ENCODE measurements at regions not wholly inside any gene's neighbourhood (a gene's known extent, or its start where the extent isn't known, plus 50 kb on each side); places are given as distances from the start of the nearest gene placed in this dataset.

- Histone ChIP-seq H3K36me3 (ENCODE audit: insufficient read depth, low read length) (no peaks in the 10 kb centered on the region), H3K27ac (ENCODE audit: low read depth, low read length) (no peak overlapping the region), H3K4me1 (ENCODE audit: insufficient read depth, low read length) (no peaks in the 10 kb centered on the region), H3K4me3 (ENCODE audit: low read length in 2 of 2) (no peak overlapping the region), H3K9me3 (ENCODE audit: control insufficient read depth in 1 of 2, low read length in 2 of 2) (no peaks in the 10 kb centered on the region), H3K27me3 (ENCODE audit: insufficient read depth, low read length) (no peaks in the 10 kb centered on the region)
- peaks cover 0 to 6% (median 4%) of the 10 kb centered on the region in 8 donors for H3K9me3 Mint-ChIP-seq
- no peaks in the 10 kb centered on the region for H3K27me3 Mint-ChIP-seq
- H3K4me1 Mint-ChIP-seq = no peaks in the 10 kb centered on the region
- CTCF ChIA-PET (ENCODE audit: partially characterized antibody) = no interaction called here
- intact Hi-C loops (cut with micrococcal nuclease) = no loop called here
- no peaks in the 10 kb centered on the region for H3K36me3 Mint-ChIP-seq
- POLR2A ChIA-PET (ENCODE audit: partially characterized antibody) = no interaction called here
- no peak overlapping the region for H3K4me3 Mint-ChIP-seq
- no peak overlapping the region for H3K27ac Mint-ChIP-seq
- DNase-seq = no peak
Observed at GRCh38 chr2:76082509-76082908, 371.8 kb upstream of the GCFC2 start.

- Histone ChIP-seq H3K4me1 (ENCODE audit: insufficient read depth, low read length) (no peaks in the 10 kb centered on the region), H3K4me3 (ENCODE audit: low read length in 2 of 2) (no peak overlapping the region), H3K9me3 (ENCODE audit: control insufficient read depth in 1 of 2, low read length in 2 of 2) (no peaks in the 10 kb centered on the region), H3K27me3 (ENCODE audit: insufficient read depth, low read length) (no peaks in the 10 kb centered on the region), H3K36me3 (ENCODE audit: insufficient read depth, low read length) (no peaks in the 10 kb centered on the region), H3K27ac (ENCODE audit: low read depth, low read length) (no peak overlapping the region)
- Mint-ChIP-seq H3K4me1 (no peaks in the 10 kb centered on the region), H3K27me3 (no peaks in the 10 kb centered on the region), H3K27ac (no peak overlapping the region), H3K9me3 (peaks cover 0 to 8% (median 3%) of the 10 kb centered on the region in 8 donors), H3K36me3 (no peaks in the 10 kb centered on the region), H3K4me3 (no peak overlapping the region)
- DNase-seq = no peak
- intact Hi-C loops (cut with micrococcal nuclease) = no loop called here
- ChIA-PET POLR2A (ENCODE audit: partially characterized antibody) (no interaction called here), CTCF (ENCODE audit: partially characterized antibody) (no interaction called here)
Observed at GRCh38 chr2:76080154-76080553, 369.4 kb upstream of the GCFC2 start.

GRCh38 chr2:76075126-76075525, 364.4 kb upstream of the GCFC2 start:
- Histone ChIP-seq H3K4me1 (ENCODE audit: insufficient read depth, low read length) (no peaks in the 10 kb centered on the region), H3K36me3 (ENCODE audit: insufficient read depth, low read length) (no peaks in the 10 kb centered on the region), H3K27ac (ENCODE audit: low read depth, low read length) (no peak overlapping the region), H3K4me3 (ENCODE audit: low read length in 2 of 2) (no peak overlapping the region), H3K27me3 (ENCODE audit: insufficient read depth, low read length) (no peaks in the 10 kb centered on the region), H3K9me3 (ENCODE audit: control insufficient read depth in 1 of 2, low read length in 2 of 2) (no peaks in the 10 kb centered on the region)
- intact Hi-C loops (cut with micrococcal nuclease) = no loop called here
- POLR2A ChIA-PET (ENCODE audit: partially characterized antibody) = no interaction called here
- Mint-ChIP-seq H3K9me3 (peaks cover 0 to 11% (median 2%) of the 10 kb centered on the region in 8 donors), H3K27me3 (no peaks in the 10 kb centered on the region), H3K27ac (no peak overlapping the region), H3K4me1 (no peaks in the 10 kb centered on the region), H3K36me3 (no peaks in the 10 kb centered on the region), H3K4me3 (no peak overlapping the region)
- no peak for DNase-seq
- CTCF ChIA-PET (ENCODE audit: partially characterized antibody) = no interaction called here

GRCh38 chr2:76073992-76074604, 363.4 kb upstream of the GCFC2 start:
- no peak overlapping the region for H3K4me3 Mint-ChIP-seq
- POLR2A ChIA-PET (ENCODE audit: partially characterized antibody) = no interaction called here
- H3K4me3 ChIP-seq (ENCODE audit: low read length in 2 of 2) = no peak overlapping the region

GRCh38 chr2:76050196-76050595, 339.5 kb upstream of the GCFC2 start:
- no peaks in the 10 kb centered on the region for H3K9me3 ChIP-seq (ENCODE audit: control insufficient read depth in 1 of 2, low read length in 2 of 2)
- no peaks in the 10 kb centered on the region for H3K36me3 ChIP-seq (ENCODE audit: insufficient read depth, low read length)
- POLR2A ChIA-PET (ENCODE audit: partially characterized antibody) = no interaction called here
- Mint-ChIP-seq H3K4me1 (no peaks in the 10 kb centered on the region), H3K9me3 (peaks cover 6 to 20% (median 9%) of the 10 kb centered on the region in 8 donors), H3K27me3 (no peaks in the 10 kb centered on the region), H3K27ac (no peak overlapping the region), H3K4me3 (no peak overlapping the region), H3K36me3 (no peaks in the 10 kb centered on the region)
- CTCF ChIA-PET (ENCODE audit: partially characterized antibody) = no interaction called here
- H3K27me3 ChIP-seq (ENCODE audit: insufficient read depth, low read length) = no peaks in the 10 kb centered on the region
- no peak overlapping the region for H3K27ac ChIP-seq (ENCODE audit: low read depth, low read length)
- H3K4me3 ChIP-seq (ENCODE audit: low read length in 2 of 2) = no peak overlapping the region
- DNase-seq = no peak
- H3K4me1 ChIP-seq (ENCODE audit: insufficient read depth, low read length) = no peaks in the 10 kb centered on the region
- intact Hi-C loops (cut with micrococcal nuclease) = no loop called here

More at GRCh38 chr2:76073992-76074604, 363.4 kb upstream of the GCFC2 start:
- DNase-seq = no peak
- H3K4me1 ChIP-seq (ENCODE audit: insufficient read depth, low read length) = no peaks in the 10 kb centered on the region
- H3K27me3 ChIP-seq (ENCODE audit: insufficient read depth, low read length) = no peaks in the 10 kb centered on the region
- H3K27ac Mint-ChIP-seq = no peak overlapping the region
- H3K27me3 Mint-ChIP-seq = no peaks in the 10 kb centered on the region
- H3K36me3 ChIP-seq (ENCODE audit: insufficient read depth, low read length) = no peaks in the 10 kb centered on the region
- CTCF ChIA-PET (ENCODE audit: partially characterized antibody) = no interaction called here
- no peaks in the 10 kb centered on the region for H3K36me3 Mint-ChIP-seq
- peaks cover 0 to 11% (median 4%) of the 10 kb centered on the region in 8 donors for H3K9me3 Mint-ChIP-seq
- no peaks in the 10 kb centered on the region for H3K9me3 ChIP-seq (ENCODE audit: control insufficient read depth in 1 of 2, low read length in 2 of 2)
- intact Hi-C loops (cut with micrococcal nuclease) = no loop called here
- H3K27ac ChIP-seq (ENCODE audit: low read depth, low read length) = no peak overlapping the region
- no peaks in the 10 kb centered on the region for H3K4me1 Mint-ChIP-seq

GRCh38 chr2:76044701-76045100, 334.0 kb upstream of the GCFC2 start:
- POLR2A ChIA-PET (ENCODE audit: partially characterized antibody) = no interaction called here
- CTCF ChIA-PET (ENCODE audit: partially characterized antibody) = no interaction called here
- H3K9me3 ChIP-seq (ENCODE audit: control insufficient read depth in 1 of 2, low read length in 2 of 2) = peaks cover 0 to 7% of the 10 kb centered on the region in 2 donors
- H3K4me1 ChIP-seq (ENCODE audit: insufficient read depth, low read length) = no peaks in the 10 kb centered on the region
- Mint-ChIP-seq H3K4me3 (no peak overlapping the region), H3K4me1 (no peaks in the 10 kb centered on the region), H3K36me3 (no peaks in the 10 kb centered on the region), H3K9me3 (peaks cover 4 to 25% (median 10%) of the 10 kb centered on the region in 8 donors), H3K27me3 (no peaks in the 10 kb centered on the region), H3K27ac (no peak overlapping the region)
- no peaks in the 10 kb centered on the region for H3K27me3 ChIP-seq (ENCODE audit: insufficient read depth, low read length)
- no peak overlapping the region for H3K27ac ChIP-seq (ENCODE audit: low read depth, low read length)
- intact Hi-C loops (cut with micrococcal nuclease) = no loop called here
- no peaks in the 10 kb centered on the region for H3K36me3 ChIP-seq (ENCODE audit: insufficient read depth, low read length)
- no peak overlapping the region for H3K4me3 ChIP-seq (ENCODE audit: low read length in 2 of 2)
- no peak for DNase-seq

- Mint-ChIP-seq H3K27me3 (no peaks in the 10 kb centered on the region), H3K27ac (no peak overlapping the region), H3K4me1 (no peaks in the 10 kb centered on the region), H3K4me3 (no peak overlapping the region), H3K36me3 (no peaks in the 10 kb centered on the region), H3K9me3 (peaks cover 0 to 8% (median 3%) of the 10 kb centered on the region in 8 donors)
- Histone ChIP-seq H3K9me3 (ENCODE audit: control insufficient read depth in 1 of 2, low read length in 2 of 2) (peaks cover 0 to 7% of the 10 kb centered on the region in 2 donors), H3K4me3 (ENCODE audit: low read length in 2 of 2) (no peak overlapping the region), H3K27ac (ENCODE audit: low read depth, low read length) (no peak overlapping the region), H3K36me3 (ENCODE audit: insufficient read depth, low read length) (no peaks in the 10 kb centered on the region), H3K4me1 (ENCODE audit: insufficient read depth, low read length) (no peaks in the 10 kb centered on the region), H3K27me3 (ENCODE audit: insufficient read depth, low read length) (no peaks in the 10 kb centered on the region)
- ChIA-PET CTCF (ENCODE audit: partially characterized antibody) (no interaction called here), POLR2A (ENCODE audit: partially characterized antibody) (no interaction called here)
- no peak for DNase-seq
- intact Hi-C loops (cut with micrococcal nuclease) = no loop called here
Observed at GRCh38 chr2:76039505-76039904, 328.8 kb upstream of the GCFC2 start.

GRCh38 chr2:76027761-76028160, 317.0 kb upstream of the GCFC2 start:
- Mint-ChIP-seq H3K27me3 (no peaks in the 10 kb centered on the region), H3K36me3 (no peaks in the 10 kb centered on the region), H3K27ac (no peak overlapping the region), H3K9me3 (peaks cover 3 to 28% (median 11%) of the 10 kb centered on the region in 8 donors), H3K4me1 (no peaks in the 10 kb centered on the region), H3K4me3 (no peak overlapping the region)
- Histone ChIP-seq H3K9me3 (ENCODE audit: control insufficient read depth in 1 of 2, low read length in 2 of 2) (no peaks in the 10 kb centered on the region), H3K27me3 (ENCODE audit: insufficient read depth, low read length) (no peaks in the 10 kb centered on the region), H3K36me3 (ENCODE audit: insufficient read depth, low read length) (no peaks in the 10 kb centered on the region), H3K4me1 (ENCODE audit: insufficient read depth, low read length) (no peaks in the 10 kb centered on the region), H3K4me3 (ENCODE audit: low read length in 2 of 2) (no peak overlapping the region), H3K27ac (ENCODE audit: low read depth, low read length) (no peak overlapping the region)
- DNase-seq = no peak
- POLR2A ChIA-PET (ENCODE audit: partially characterized antibody) = no interaction called here
- intact Hi-C loops (cut with micrococcal nuclease) = no loop called here
- CTCF ChIA-PET (ENCODE audit: partially characterized antibody) = no interaction called here
